Vagina (tissue), 2 donors: ENCODE measurements at regions not wholly inside any gene's neighbourhood (a gene's known extent, or its start where the extent isn't known, plus 50 kb on each side); places are given as distances from the start of the nearest gene placed in this dataset.

Experiments used
- CTCF ChIP-seq, 3 experiments: fragments of 450-650 bp in 2 of 3; fragments of 200-600 bp in 1 of 3; sonication (generic) in 1 of 3; IDR thresholded peaks; one replicate each; pipeline ENCODE4 v1.5.1; 2017 to 2019; ENCODE audit warnings: antibody characterized with exemption in 3 of 3, mild to moderate bottlenecking in 2 of 3, moderate library complexity in 2 of 3
- POLR2AphosphoS5 ChIP-seq, 2 donors: sonication (generic); formaldehyde crosslinking; IDR thresholded peaks; one replicate each; pipeline ENCODE4 v1.9.0; 2017; ENCODE audit warnings: antibody characterized with exemption in 2 of 2, mild to moderate bottlenecking in 2 of 2, low read depth in 1 of 2; ENCODE audit not compliant: insufficient read depth in 1 of 2

DNA sequence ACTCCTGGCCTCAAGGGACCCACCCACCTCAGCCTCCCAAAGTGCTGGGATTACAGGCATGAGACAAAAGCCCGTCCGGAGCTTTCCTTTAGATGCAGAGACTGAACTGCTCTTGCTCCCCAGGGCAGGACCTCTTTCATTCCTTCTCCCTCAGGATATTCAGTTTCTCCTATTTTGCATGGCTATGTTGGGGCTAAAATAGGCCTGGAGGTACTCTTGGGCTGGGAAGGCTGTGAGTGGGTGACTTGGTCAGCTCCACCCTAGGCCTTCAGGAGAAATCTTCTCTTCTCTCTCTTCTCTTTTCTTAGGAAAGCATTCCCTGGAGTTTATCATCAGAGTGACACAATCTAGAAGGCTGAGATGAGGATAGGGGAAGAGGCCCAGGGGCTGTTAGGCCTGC lies 126.4 kb downstream of the LRRC70 start:
- TF ChIP-seq CTCF (IDR thresholded peaks at IDR 0.05) (no peak), POLR2AphosphoS5 (IDR thresholded peaks at IDR 0.05; ENCODE audit: insufficient read depth in 1 of 2, low read depth in 1 of 2) (no peak)
